HG02588 (cell line): ENCODE measurements at regions not wholly inside any gene's neighbourhood (a gene's known extent, or its start where the extent isn't known, plus 50 kb on each side); places are given as distances from the start of the nearest gene placed in this dataset.
A peak's percentile ranks its signal among the peaks of the same experiment; 100 is the strongest.
"Not testable (repeated sequence)": the region's sequence is repeated elsewhere in the genome, so short reads cannot be mapped to it uniquely, and the experiment has no call there.

Experiments
- ATAC-seq: cut with Tn5 transposase; IDR thresholded peaks from one replicate; pipeline ENCODE4 v1.9.1; 2021; ENCODE audit warnings: mild to moderate bottlenecking, moderate library complexity; ENCODE audit not compliant: unreplicated experiment

GRCh38 chr4:83213640-83214039, 71.0 kb downstream of the COQ2 start:
- no peak for ATAC-seq

- ATAC-seq = peak; percentile 88
Measured at GRCh38 chr4:83212041-83212851, 72.4 kb downstream of the COQ2 start.

- no peak for ATAC-seq
Measured at GRCh38 chr4:83209419-83209818, 75.2 kb downstream of the COQ2 start.

GRCh38 chr4:83208371-83209365, 75.9 kb downstream of the COQ2 start:
- ATAC-seq = no peak

GRCh38 chr4:83207497-83208101, 77.0 kb downstream of the COQ2 start:
- ATAC-seq = no peak

GRCh38 chr4:83205760-83206159, 78.8 kb downstream of the COQ2 start:
- ATAC-seq = no peak

- no peak for ATAC-seq
Measured at GRCh38 chr4:83204731-83205130, 79.9 kb downstream of the COQ2 start.

- no peak for ATAC-seq
Measured at GRCh38 chr4:83201761-83202160, 82.8 kb downstream of the COQ2 start.

- ATAC-seq = no peak
Measured at GRCh38 chr4:83197555-83198235, 83.2 kb upstream of the PLAC8 start.

GRCh38 chr4:83196921-83197320, 82.4 kb upstream of the PLAC8 start:
- no peak for ATAC-seq

GRCh38 chr4:83195269-83195668, 80.7 kb upstream of the PLAC8 start:
- ATAC-seq = no peak

GRCh38 chr4:83194588-83194987, 80.1 kb upstream of the PLAC8 start:
- not testable (repeated sequence) for ATAC-seq

- no peak for ATAC-seq
Measured at GRCh38 chr4:83192634-83193033, 78.1 kb upstream of the PLAC8 start.

- no peak for ATAC-seq
Measured at GRCh38 chr4:83191026-83191425, 76.5 kb upstream of the PLAC8 start.

- ATAC-seq = no peak
Measured at GRCh38 chr4:83189631-83190136, 75.2 kb upstream of the PLAC8 start.

- peak; percentile 63 for ATAC-seq
Measured at GRCh38 chr4:83180431-83180968, 66.0 kb upstream of the PLAC8 start.

GRCh38 chr4:83179205-83179604, 64.7 kb upstream of the PLAC8 start:
- ATAC-seq = no peak

- ATAC-seq = no peak
Measured at GRCh38 chr4:83178029-83178428, 63.5 kb upstream of the PLAC8 start.

- ATAC-seq = no peak
Measured at GRCh38 chr4:83177182-83177581, 62.7 kb upstream of the PLAC8 start.

GRCh38 chr4:83174844-83175414, 60.4 kb upstream of the PLAC8 start:
- peak; percentile 48 for ATAC-seq
